Memory B cell (primary cell): ENCODE measurements at regions not wholly inside any gene's neighbourhood (a gene's known extent, or its start where the extent isn't known, plus 50 kb on each side); places are given as distances from the start of the nearest gene placed in this dataset.

Experiments
- ATAC-seq: fragments of 150-1000 bp; cut with Tn5 transposase; 2 replicates; pipeline ENCODE4 v1.10.0; 2021; ENCODE audit warnings: low read depth, mild to moderate bottlenecking, moderate library complexity
- DNase-seq, 2 donors: peaks; one replicate each; pipeline ENCODE4 v3.0.0; 2022; ENCODE audit warnings: low spot score in 2 of 2
- H3K27ac Mint-ChIP-seq: one replicate; pipeline ENCODE4 v1.8.0; 2022; ENCODE audit warnings: mild to moderate bottlenecking, moderate library complexity, mixed read lengths
- H3K27me3 Mint-ChIP-seq: one replicate; pipeline ENCODE4 v1.8.0; 2022; ENCODE audit warnings: mixed read lengths
- H3K36me3 Mint-ChIP-seq: one replicate; pipeline ENCODE4 v1.8.0; 2022; ENCODE audit warnings: mild to moderate bottlenecking, mixed read lengths
- H3K4me1 Mint-ChIP-seq: one replicate; pipeline ENCODE4 v1.8.0; 2022; ENCODE audit warnings: mixed read lengths
- H3K4me3 Mint-ChIP-seq: one replicate; pipeline ENCODE4 v1.8.0; 2022; ENCODE audit warnings: mild to moderate bottlenecking, moderate library complexity, mixed read lengths
- H3K9me3 Mint-ChIP-seq: one replicate; pipeline ENCODE4 v1.8.0; 2022; ENCODE audit warnings: mixed read lengths

DNA sequence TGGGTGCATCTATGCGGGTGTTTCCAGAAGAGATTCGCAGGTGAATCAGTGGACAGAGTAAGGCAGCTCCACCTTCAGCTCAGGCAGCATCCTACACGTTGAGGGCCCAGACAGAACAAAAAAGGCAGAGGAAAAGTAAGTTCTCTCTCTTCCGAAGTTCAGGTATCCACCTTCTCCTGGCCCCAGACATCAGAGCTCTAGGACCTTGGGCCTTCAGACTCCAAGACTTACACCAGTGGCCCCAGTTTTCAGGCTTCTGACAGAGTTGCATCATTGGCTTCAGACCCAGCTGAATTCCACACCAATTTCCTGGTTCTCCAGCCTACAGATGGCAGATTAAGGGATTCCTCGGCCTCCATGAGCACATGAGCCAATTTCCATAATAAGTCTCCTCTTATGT is 102.2 kb upstream of the GPR26 start:
- H3K36me3 Mint-ChIP-seq, result no peaks in the 10 kb centered on the region
- H3K9me3 Mint-ChIP-seq, result peaks cover 3% of the 10 kb centered on the region
- peaks cover 23% of the 10 kb centered on the region for H3K27me3 Mint-ChIP-seq
- H3K4me1 Mint-ChIP-seq, result peaks cover 2% of the 10 kb centered on the region
- ATAC-seq (no peak), DNase-seq (no peak)
- no peak overlapping the region for H3K27ac Mint-ChIP-seq
- no peak overlapping the region for H3K4me3 Mint-ChIP-seq

- Mint-ChIP-seq H3K4me1 (no peaks in the 10 kb centered on the region), H3K9me3 (peaks cover 3% of the 10 kb centered on the region), H3K27me3 (peaks cover 23% of the 10 kb centered on the region), H3K4me3 (no peak overlapping the region), H3K36me3 (no peaks in the 10 kb centered on the region), H3K27ac (no peak overlapping the region)
- no peak for ATAC-seq
- no peak for DNase-seq
These were observed 101.5 kb upstream of the GPR26 start for GRCh38 chr10:123564631-123565030.

- Mint-ChIP-seq H3K36me3 (no peaks in the 10 kb centered on the region), H3K27me3 (peaks cover 21% of the 10 kb centered on the region), H3K27ac (no peak overlapping the region), H3K4me3 (no peak overlapping the region), H3K9me3 (peaks cover 3% of the 10 kb centered on the region), H3K4me1 (no peaks in the 10 kb centered on the region)
- DNase-seq, result no peak
- ATAC-seq, result no peak
These were observed 100.2 kb upstream of the GPR26 start for GRCh38 chr10:123565691-123566660.

GRCh38 chr10:123567984-123568739 is 98.0 kb upstream of the GPR26 start:
- Mint-ChIP-seq H3K4me1 (peaks cover 4% of the 10 kb centered on the region), H3K27ac (no peak overlapping the region), H3K36me3 (no peaks in the 10 kb centered on the region), H3K27me3 (peaks cover 24% of the 10 kb centered on the region), H3K9me3 (peaks cover 3% of the 10 kb centered on the region), H3K4me3 (no peak overlapping the region)
- DNase-seq (no peak), ATAC-seq (no peak)

GRCh38 chr10:123568751-123569150 is 97.4 kb upstream of the GPR26 start:
- no peak overlapping the region for H3K4me3 Mint-ChIP-seq
- ATAC-seq, result no peak
- H3K27me3 Mint-ChIP-seq, result peaks cover 26% of the 10 kb centered on the region

GRCh38 chr10:123569436-123570035 is 96.6 kb upstream of the GPR26 start:
- Mint-ChIP-seq H3K27me3 (peaks cover 26% of the 10 kb centered on the region), H3K9me3 (peaks cover 3% of the 10 kb centered on the region), H3K36me3 (no peaks in the 10 kb centered on the region), H3K27ac (no peak overlapping the region), H3K4me1 (peaks cover 4% of the 10 kb centered on the region), H3K4me3 (no peak overlapping the region)
- ATAC-seq (no peak), DNase-seq (no peak)

More at GRCh38 chr10:123568751-123569150, 97.4 kb upstream of the GPR26 start:
- H3K4me1 Mint-ChIP-seq, result peaks cover 4% of the 10 kb centered on the region
- H3K36me3 Mint-ChIP-seq, result no peaks in the 10 kb centered on the region
- H3K9me3 Mint-ChIP-seq, result peaks cover 3% of the 10 kb centered on the region
- DNase-seq, result no peak
- no peak overlapping the region for H3K27ac Mint-ChIP-seq

- no peak overlapping the region for H3K27ac Mint-ChIP-seq
- no peak overlapping the region for H3K4me3 Mint-ChIP-seq
- peaks cover 26% of the 10 kb centered on the region for H3K27me3 Mint-ChIP-seq
- peaks cover 3% of the 10 kb centered on the region for H3K9me3 Mint-ChIP-seq
- H3K36me3 Mint-ChIP-seq, result no peaks in the 10 kb centered on the region
- peaks cover 4% of the 10 kb centered on the region for H3K4me1 Mint-ChIP-seq
- no peak for ATAC-seq
- DNase-seq, result no peak
These were observed 95.9 kb upstream of the GPR26 start for GRCh38 chr10:123570051-123570897.

GRCh38 chr10:123570898-123571515 is 95.1 kb upstream of the GPR26 start:
- peaks cover 26% of the 10 kb centered on the region for H3K27me3 Mint-ChIP-seq
- no peak overlapping the region for H3K4me3 Mint-ChIP-seq
- no peak for DNase-seq
- peaks cover 1% of the 10 kb centered on the region for H3K9me3 Mint-ChIP-seq
- ATAC-seq, result no peak
- no peaks in the 10 kb centered on the region for H3K36me3 Mint-ChIP-seq
- H3K4me1 Mint-ChIP-seq, result peaks cover 4% of the 10 kb centered on the region
- no peak overlapping the region for H3K27ac Mint-ChIP-seq

- H3K4me1 Mint-ChIP-seq, result peaks cover 4% of the 10 kb centered on the region
- no peak overlapping the region for H3K27ac Mint-ChIP-seq
- H3K27me3 Mint-ChIP-seq, result peaks cover 19% of the 10 kb centered on the region
- H3K4me3 Mint-ChIP-seq, result no peak overlapping the region
- ATAC-seq (no peak), DNase-seq (no peak)
- H3K9me3 Mint-ChIP-seq, result no peaks in the 10 kb centered on the region
- H3K36me3 Mint-ChIP-seq, result no peaks in the 10 kb centered on the region
These were observed 94.2 kb upstream of the GPR26 start for GRCh38 chr10:123571978-123572377.

GRCh38 chr10:123573236-123574108 is 92.7 kb upstream of the GPR26 start:
- Mint-ChIP-seq H3K27ac (no peak overlapping the region), H3K27me3 (peaks cover 20% of the 10 kb centered on the region), H3K4me3 (no peak overlapping the region), H3K9me3 (no peaks in the 10 kb centered on the region), H3K4me1 (peaks cover 4% of the 10 kb centered on the region), H3K36me3 (no peaks in the 10 kb centered on the region)
- ATAC-seq (peak; percentile 38), DNase-seq (peak; percentile 20 to 32)

DNA sequence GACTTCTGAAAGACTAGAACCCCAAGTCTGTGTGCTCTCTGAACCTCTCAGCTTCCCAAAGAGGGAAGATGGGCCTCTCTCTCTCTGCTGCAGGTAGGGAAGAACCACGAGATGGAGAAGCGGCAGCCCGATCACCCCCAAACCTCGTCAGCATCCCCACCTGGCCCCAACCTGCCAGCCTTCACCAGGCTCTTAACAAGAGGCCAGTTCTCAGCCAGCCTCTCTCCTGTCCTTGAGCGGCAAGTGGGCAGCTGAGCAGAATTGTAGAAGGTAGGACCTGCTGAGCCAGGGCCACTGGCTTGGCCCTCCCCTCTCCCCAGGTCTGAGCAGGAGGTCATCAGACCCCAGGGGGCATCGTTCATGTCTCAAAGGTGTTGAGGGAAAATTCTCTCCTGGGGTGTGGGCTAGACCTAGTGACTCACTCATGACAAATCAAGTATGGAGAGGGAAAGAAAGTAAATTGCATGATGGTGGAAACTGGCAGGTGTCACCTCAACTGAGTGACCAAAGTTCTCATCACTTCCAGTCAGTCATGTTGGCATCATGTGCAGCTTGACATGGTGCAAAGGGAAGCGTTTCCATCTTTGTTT is 92.0 kb upstream of the GPR26 start:
- Mint-ChIP-seq H3K4me1 (peaks cover 4% of the 10 kb centered on the region), H3K4me3 (no peak overlapping the region), H3K27me3 (peaks cover 15% of the 10 kb centered on the region), H3K9me3 (no peaks in the 10 kb centered on the region), H3K27ac (no peak overlapping the region), H3K36me3 (no peaks in the 10 kb centered on the region)
- no peak for DNase-seq
- ATAC-seq, result no peak

DNA sequence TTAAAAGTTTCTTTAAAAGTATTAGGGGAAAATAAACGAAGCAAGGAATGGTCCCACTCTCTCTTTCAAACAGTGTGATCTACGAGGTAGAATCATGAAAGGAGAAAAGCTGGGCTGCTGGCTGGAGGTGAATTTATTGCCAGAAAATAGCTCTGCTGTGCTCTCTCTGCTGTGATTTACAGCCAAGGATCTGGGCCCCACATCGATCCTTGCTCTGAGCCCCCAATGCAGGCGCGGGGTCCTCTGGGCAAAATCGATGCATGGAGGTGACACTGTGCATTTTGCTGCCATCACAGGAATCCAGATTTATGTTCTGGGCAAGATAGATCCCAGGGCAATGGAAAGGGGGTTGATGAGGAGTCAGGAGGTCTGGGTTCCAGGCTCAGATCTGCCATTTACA is 91.0 kb upstream of the GPR26 start:
- Mint-ChIP-seq H3K27me3 (peaks cover 17% of the 10 kb centered on the region), H3K4me1 (peaks cover 4% of the 10 kb centered on the region), H3K9me3 (no peaks in the 10 kb centered on the region), H3K36me3 (no peaks in the 10 kb centered on the region), H3K4me3 (no peak overlapping the region), H3K27ac (no peak overlapping the region)
- DNase-seq, result no peak
- ATAC-seq, result no peak
